ENCODE measurements at regions not wholly inside any gene's neighbourhood (a gene's known extent, or its start where the extent isn't known, plus 50 kb on each side); places are given as distances from the start of the nearest gene placed in this dataset.

DNA sequence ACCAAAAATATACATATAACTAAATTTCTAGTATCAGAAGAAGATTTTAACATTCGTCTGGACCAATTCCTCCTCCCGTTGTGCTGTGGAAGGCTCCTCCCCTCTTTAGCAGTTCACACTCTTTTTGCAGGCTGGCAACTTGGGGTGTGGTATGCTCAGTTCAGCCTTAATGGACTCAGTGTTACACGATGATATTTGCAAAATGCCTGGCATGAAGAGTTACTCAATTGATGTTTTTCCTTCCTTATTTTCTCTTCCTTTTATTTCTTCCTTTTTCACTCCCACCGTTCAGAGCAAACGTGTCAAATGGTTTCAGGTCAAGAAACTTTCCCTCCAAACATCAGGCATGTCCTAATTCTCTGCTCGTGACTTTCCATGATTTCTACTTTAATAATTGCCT lies 248.3 kb downstream of the PHF14 start:
- TF ChIP-seq GATA1 (IDR thresholded peaks at IDR 0.05; ENCODE audit: low read depth, low read length) (no peak), POLR2A (IDR thresholded peaks at IDR 0.05; ENCODE audit: low read length) (no peak)
- DNase-seq, result no peak

DNA sequence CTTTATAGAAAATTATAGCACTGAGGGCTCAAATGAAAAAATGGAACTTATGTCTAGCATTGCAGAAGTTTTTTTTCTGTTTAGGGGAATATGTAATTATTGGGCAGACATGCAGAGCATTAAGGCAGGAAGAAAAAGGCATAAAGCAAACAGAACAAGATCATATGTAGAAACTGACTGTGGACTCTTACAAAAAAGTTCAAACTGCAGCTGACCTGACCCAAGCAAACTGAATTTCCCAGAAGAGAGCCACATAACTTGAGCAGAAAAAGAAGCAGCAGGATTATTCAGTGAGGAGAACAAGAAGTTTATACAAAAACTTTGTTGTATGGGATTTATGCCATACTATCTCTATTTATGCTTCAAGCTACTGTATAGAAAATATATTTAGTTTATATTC lies 250.9 kb downstream of the PHF14 start:
- TF ChIP-seq POLR2A (IDR thresholded peaks at IDR 0.05; ENCODE audit: low read length), result no peak
- DNase-seq, result no peak

DNA sequence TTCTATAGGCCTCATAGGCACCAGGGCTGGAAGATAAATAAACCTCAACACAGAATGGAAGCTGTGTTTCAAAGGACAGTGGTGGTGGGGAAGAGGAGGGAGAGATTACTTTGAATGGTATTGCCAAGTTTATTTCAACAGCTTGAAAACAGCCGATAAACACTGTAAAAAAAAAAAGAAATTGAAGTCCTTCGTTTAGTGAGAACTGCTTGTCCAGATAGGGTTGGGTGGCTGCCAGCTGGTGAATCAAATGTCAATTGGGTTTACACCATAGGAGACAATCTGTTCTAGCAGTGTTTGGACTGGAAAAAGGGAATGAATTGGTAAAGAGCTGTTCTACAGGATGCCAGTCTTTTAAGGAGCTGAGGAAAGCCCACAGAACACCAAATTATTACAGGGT lies 254.8 kb downstream of the PHF14 start:
- DNase-seq, result no peak
- no peak for TF ChIP-seq GATA1 (IDR thresholded peaks at IDR 0.05; ENCODE audit: low read depth, low read length)
- TF ChIP-seq POLR2A (IDR thresholded peaks at IDR 0.05; ENCODE audit: low read length), result no peak

DNA sequence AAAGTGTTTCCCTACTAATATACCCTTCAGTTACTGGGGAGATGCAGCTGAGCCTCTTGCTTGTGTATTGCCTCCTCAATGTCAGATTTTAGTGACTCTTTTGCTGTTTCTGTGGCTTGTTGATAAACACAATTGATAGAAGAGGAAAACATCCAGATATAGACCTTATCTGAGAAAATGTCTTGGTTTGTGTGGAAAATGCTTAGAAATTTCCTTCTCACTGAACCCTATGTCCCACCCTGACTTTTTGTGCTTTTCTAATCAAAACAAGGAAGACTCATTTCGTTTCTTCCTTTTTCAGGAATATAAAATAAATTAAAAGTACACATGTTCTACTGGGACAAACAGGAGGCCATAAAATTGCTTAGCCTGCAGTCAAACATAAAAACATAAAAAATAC lies 257.5 kb downstream of the PHF14 start:
- TF ChIP-seq GATA1 (IDR thresholded peaks at IDR 0.05; ENCODE audit: low read depth, low read length), result no peak
- no peak for TF ChIP-seq POLR2A (IDR thresholded peaks at IDR 0.05; ENCODE audit: low read length)
- DNase-seq, result no peak

DNA sequence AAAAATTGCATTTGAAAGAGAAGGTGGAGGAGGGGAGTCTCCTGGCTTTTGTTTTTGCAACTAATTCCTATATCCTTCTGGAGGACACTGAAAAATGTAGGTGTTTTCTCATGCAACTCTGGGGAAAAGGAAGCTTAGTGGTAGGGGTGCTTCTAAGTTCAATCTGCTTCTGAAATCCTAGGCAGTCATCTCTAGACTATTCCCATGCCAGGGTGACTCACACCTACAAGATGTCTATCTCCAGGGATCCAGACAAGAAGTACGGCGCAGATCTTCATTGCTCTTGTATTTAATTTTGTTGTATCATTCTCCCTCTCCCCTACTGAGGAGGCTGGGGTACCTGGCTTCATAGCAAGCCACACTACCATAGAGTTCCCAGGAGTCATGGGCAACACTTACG lies 258.8 kb downstream of the PHF14 start:
- no peak for TF ChIP-seq GATA1 (IDR thresholded peaks at IDR 0.05; ENCODE audit: low read depth, low read length)
- TF ChIP-seq POLR2A (IDR thresholded peaks at IDR 0.05; ENCODE audit: low read length), result no peak
- DNase-seq, result no peak

DNA sequence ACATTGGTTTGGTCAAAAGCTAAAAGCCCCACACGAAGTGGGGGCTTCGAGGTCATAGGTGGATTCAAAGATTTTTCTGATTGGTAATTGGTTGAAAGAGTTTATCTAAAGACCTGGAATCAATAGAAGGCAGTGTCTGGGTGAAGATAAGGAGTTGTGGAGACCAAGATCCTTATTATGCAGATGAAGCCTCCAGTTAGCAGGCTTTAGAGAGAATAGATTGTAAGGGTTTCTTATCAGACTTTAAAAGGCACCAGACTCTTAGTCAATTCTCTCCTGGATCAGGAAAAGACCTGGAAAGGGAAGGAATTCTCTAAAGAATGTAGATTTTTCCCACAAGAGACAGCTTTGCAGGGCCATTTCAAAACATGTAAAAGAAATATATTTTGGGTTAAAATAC lies 260.2 kb downstream of the PHF14 start:
- no peak for DNase-seq

DNA sequence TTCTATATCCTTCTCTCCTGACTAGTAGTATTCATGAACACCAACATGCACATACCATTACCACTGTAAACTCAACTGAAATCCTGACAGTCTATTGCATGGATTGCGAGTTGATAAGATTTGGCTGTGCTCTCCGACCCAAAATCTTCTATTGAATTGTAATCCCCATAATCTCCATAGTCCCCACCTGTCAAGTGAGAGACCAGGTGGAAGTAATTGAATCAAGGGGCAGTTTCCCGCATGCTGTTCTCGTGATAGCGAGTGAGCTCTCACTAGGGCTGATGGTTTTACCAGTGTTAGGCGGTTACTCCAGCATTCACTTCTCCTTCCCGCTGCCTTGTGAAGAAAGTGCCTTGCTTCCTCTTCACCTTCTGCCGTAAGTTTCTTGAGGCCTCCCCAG lies 261.8 kb downstream of the PHF14 start:
- TF ChIP-seq GATA1 (IDR thresholded peaks at IDR 0.05; ENCODE audit: low read depth, low read length) (no peak), POLR2A (IDR thresholded peaks at IDR 0.05; ENCODE audit: low read length) (no peak)
- DNase-seq, result no peak

More for the DNA sequence above, 260.2 kb downstream of the PHF14 start:
- TF ChIP-seq POLR2A (IDR thresholded peaks at IDR 0.05; ENCODE audit: low read length), result no peak
- no peak for TF ChIP-seq GATA1 (IDR thresholded peaks at IDR 0.05; ENCODE audit: low read depth, low read length)

DNA sequence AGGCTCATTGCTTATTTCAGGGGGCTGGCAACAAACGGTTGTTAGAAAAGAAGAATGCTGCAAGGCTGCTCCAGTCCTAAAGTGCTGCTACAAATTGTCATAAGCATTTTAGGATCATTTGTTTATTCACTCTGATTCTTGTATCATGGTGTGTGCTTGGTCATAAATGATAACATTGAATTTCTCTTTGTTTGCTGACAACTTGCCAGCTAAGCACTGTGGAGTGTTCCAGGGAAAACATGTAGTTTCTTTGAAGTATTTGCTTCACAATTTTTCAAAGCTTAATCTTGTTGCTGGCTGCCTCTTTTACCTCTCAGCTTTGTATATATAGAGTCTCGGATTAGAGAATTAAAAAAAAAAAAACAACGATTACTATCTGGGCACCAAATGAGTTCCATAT lies 263.0 kb downstream of the PHF14 start:
- DNase-seq, result no peak
- TF ChIP-seq GATA1 (IDR thresholded peaks at IDR 0.05; ENCODE audit: low read depth, low read length) (no peak), POLR2A (IDR thresholded peaks at IDR 0.05; ENCODE audit: low read length) (no peak)

DNA sequence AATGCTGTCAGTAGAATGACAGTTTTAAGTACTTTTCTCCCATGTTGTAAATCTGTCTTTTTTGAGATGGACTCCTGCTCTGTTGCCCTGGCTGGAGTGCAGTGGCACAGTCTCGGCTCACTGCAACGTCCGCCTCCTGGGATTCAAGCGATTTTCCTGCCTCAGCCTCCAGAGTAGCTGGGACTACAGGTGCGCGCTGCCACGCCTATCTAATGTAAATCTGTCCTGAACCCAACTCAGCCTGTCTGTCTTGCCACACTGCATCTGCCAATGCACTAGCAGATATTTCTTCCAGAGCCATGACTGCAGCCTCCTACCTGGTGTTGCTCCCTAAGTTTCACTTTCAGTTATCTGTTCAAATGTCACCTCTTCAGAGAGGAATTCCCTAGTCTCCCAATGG lies 264.1 kb downstream of the PHF14 start:
- DNase-seq, result no peak

DNA sequence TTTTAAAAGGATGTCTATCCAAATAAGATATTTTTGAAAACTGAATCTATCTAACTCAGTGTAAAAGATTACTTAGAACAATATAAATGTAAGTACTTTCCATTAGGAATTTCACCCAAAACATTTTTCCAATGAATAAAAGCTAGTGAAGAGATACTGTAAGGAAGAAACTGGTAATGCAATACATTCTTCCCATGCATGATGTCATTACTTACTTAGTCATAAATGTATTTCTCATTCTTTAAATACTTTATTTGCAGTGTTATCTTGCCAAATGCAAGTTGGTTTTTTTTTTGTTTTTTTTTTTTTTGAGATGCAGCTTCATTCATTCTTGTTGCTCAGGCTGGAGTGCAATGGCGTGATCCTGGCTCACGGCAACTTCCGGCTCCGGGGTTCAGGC lies 265.6 kb downstream of the PHF14 start:
- no peak for TF ChIP-seq GATA1 (IDR thresholded peaks at IDR 0.05; ENCODE audit: low read depth, low read length)
- no peak for TF ChIP-seq POLR2A (IDR thresholded peaks at IDR 0.05; ENCODE audit: low read length)
- no peak for DNase-seq

More for the DNA sequence above, 264.1 kb downstream of the PHF14 start:
- TF ChIP-seq POLR2A (IDR thresholded peaks at IDR 0.05; ENCODE audit: low read length) (no peak), GATA1 (IDR thresholded peaks at IDR 0.05; ENCODE audit: low read depth, low read length) (no peak)

DNA sequence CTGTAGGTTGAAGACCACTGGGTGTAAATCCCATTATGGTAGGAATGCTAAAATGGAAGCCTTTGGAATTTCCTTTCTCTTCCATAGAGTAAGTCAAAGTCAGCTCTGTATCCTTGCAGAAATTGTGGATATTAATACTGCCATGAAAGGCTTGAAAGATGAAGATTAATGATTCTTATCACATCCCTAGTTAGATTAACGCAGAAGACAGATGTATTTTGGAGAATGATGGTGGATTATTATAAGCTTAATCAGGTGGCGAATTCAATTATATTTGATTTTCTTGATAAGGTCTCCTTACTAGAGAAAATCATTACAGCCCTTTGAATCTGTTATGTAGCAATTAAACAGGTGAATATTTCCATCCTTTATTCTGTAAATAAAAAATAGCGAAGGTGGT lies 270.1 kb downstream of the PHF14 start:
- TF ChIP-seq POLR2A (IDR thresholded peaks at IDR 0.05; ENCODE audit: low read length) (no peak), GATA1 (IDR thresholded peaks at IDR 0.05; ENCODE audit: low read depth, low read length) (no peak)
- DNase-seq, result no peak

DNA sequence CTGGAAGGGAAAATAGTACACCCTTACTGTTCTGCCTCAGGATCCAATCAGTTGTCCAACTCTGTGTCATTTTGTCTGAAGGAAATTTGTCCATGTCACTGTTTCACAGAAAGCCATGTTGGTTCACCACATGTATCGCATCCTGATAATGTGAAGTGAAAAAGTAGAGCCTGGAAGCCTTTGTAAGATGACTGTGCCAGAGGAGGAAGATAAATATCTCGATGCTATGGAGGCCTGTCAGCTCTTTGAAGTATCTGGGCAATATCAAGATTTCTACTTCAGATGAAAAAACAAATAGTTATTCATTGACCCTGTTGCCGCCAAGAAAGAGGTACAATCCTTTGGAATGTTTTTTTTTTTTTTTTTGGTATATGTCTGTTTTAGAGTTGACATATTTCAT lies 270.5 kb downstream of the PHF14 start:
- no peak for TF ChIP-seq POLR2A (IDR thresholded peaks at IDR 0.05; ENCODE audit: low read length)
- TF ChIP-seq GATA1 (IDR thresholded peaks at IDR 0.05; ENCODE audit: low read depth, low read length), result no peak
- no peak for DNase-seq

DNA sequence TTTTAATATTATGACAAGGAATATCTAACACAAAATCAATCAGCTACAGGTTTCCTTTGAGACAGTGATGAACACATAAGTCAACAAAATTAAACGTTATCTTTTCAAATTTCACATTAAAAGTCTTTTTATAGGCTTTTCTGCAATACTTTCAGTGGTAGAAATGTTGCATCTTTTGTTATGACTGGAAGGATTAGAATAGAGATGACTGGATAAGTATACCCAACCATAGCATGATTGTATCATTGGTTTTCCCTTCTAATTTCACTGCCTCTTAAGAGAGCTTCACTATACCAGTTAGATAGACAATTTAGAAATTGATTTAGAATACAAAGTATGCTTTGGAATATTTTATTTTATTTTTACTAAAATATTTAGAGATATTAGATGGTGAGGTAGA lies 273.9 kb downstream of the PHF14 start:
- no peak for DNase-seq
- TF ChIP-seq POLR2A (IDR thresholded peaks at IDR 0.05; ENCODE audit: low read length) (no peak), GATA1 (IDR thresholded peaks at IDR 0.05; ENCODE audit: low read depth, low read length) (no peak)

DNA sequence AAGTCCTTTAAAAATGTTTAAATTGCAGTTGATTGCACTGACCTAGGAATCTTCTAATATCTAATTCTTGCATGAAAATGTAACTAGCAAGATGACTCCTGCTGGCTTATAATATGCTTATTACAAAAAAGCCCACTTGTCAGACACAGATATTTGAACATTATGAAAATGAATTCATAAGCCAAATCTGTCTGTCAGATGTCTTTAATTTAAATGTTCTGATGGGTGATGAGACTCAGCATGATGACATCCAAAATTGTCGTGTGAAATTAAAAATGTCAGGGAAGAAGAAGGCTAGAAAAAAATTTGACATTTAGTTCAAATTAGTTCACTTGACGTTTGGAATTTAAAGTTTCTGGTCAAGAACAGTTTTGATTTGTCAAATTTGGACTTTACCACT lies 277.8 kb downstream of the PHF14 start:
- TF ChIP-seq GATA1 (IDR thresholded peaks at IDR 0.05; ENCODE audit: low read depth, low read length), result no peak
- no peak for TF ChIP-seq POLR2A (IDR thresholded peaks at IDR 0.05; ENCODE audit: low read length)
- no peak for DNase-seq

DNA sequence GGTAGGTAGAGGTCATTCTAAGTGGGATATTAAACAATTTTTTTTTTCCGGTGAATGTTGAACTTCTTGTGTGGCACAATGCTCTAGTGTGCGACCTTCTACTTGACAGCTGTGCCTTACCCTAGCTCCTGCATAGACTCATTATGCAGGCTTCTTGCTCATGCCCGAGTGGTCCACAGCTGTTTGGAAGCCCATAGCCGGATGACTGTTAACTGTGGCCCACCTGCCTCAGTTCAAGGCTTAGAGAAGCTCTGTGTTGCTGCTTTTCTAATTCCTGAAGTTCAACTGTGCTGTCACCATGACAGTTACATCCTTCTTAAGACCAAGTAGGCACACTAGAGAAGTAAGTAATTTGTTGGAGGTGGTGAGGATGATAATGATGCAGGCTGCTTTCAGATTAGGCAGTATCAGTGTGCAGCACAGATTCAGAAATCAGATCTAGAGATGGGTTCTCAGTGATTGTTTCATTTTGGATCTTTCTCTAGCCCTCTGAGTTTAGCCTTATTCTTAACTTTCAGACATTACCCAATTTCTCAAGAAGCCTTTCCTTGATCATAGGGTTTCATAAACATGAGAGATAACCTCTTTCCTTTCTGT lies 278.4 kb downstream of the PHF14 start:
- no peak for TF ChIP-seq GATA1 (IDR thresholded peaks at IDR 0.05; ENCODE audit: low read depth, low read length)
- no peak for TF ChIP-seq POLR2A (IDR thresholded peaks at IDR 0.05; ENCODE audit: low read length)
- no peak for DNase-seq
